Activated naive CD4-positive, alpha-beta T cell treated with anti-CD3 and anti-CD28 coated beads for 36 hours (primary cell): ENCODE measurements at regions not wholly inside any gene's neighbourhood (a gene's known extent, or its start where the extent isn't known, plus 50 kb on each side); places are given as distances from the start of the nearest gene placed in this dataset.
"Not testable (repeated sequence)": the region's sequence is repeated elsewhere in the genome, so short reads cannot be mapped to it uniquely, and the experiment has no call there.

Experiments
- CTCF ChIA-PET: fragments of 350-600 bp; sonication (Branson Sonifier 250); formaldehyde crosslinking; loops from one replicate; lab custom pipeline; 2021; ENCODE audit warnings: antibody characterized with exemption; lab: Charles Lee
- DNase-seq: peaks from one replicate; pipeline ENCODE4 v3.0.0-alpha.2; 2020
- H3K27ac Mint-ChIP-seq: one replicate; pipeline ENCODE4 v1.8.0; 2021; ENCODE audit warnings: mild to moderate bottlenecking, mixed read lengths
- H3K27me3 Mint-ChIP-seq: one replicate; pipeline ENCODE4 v1.8.0; 2021; ENCODE audit warnings: low read depth, mixed read lengths
- H3K36me3 Mint-ChIP-seq: one replicate; pipeline ENCODE4 v1.8.0; 2021; ENCODE audit warnings: low read depth, mixed read lengths
- H3K4me1 Mint-ChIP-seq: one replicate; pipeline ENCODE4 v1.8.0; 2021; ENCODE audit warnings: low read depth, mixed read lengths
- H3K4me3 Mint-ChIP-seq: one replicate; pipeline ENCODE4 v1.8.0; 2021; ENCODE audit warnings: mild to moderate bottlenecking, moderate library complexity, mixed read lengths
- H3K9me3 Mint-ChIP-seq: one replicate; pipeline ENCODE4 v1.8.0; 2021; ENCODE audit warnings: mixed read lengths
- intact Hi-C: fragments of 100-400 bp; cut with micrococcal nuclease; formaldehyde crosslinking; loops from one replicate; pipeline ENCODE4 v1.15.1; 2023

DNA sequence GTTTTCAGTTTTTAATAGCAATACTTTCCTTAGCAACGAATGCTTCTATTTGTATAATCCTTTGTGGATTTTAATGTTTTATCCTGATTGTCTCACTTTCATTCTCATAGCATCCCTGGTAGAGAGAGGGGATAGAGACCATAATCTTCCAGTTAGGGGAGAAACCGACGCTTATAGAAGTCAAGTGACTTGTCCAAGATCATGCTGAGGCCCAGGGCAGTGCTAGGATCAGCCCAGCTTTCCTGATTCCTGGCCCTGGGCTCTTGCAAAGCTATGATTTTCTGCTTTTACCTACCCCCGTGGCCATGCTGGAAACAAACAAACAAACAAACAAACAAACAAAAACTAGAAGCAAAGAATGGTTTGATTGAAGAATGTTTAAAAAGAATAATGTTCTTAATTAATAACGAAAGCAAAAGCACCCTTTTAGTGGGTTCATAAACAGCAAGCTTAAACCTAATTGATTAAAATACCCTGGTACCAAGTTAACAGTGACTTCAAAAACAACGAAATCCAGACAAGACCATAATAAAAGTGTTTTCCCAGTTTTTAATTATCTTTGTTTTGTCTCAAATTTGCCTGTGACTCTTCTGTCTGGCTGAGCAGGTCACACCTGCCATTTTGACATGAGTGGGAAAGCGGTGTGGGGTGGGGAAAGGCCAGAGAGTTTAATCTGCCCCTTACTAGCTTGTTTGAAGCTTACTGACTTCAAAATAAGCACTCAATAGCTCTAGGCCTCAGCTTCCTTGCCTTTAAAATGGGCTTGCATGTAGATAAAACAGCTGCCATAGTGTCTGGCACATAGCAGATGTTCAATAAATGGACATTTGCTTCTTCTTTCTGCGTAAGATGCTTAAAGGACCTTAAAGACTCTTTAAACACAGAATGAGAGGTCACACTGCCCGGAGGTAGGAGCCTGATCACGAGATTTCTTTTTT, 116.6 kb upstream of the MYCN start:
- H3K27ac Mint-ChIP-seq = no peak overlapping the region
- H3K4me1 Mint-ChIP-seq = no peaks in the 10 kb centered on the region
- H3K4me3 Mint-ChIP-seq = no peak overlapping the region
- DNase-seq = no peak
- H3K9me3 Mint-ChIP-seq = no peaks in the 10 kb centered on the region
- peaks cover 11% of the 10 kb centered on the region for H3K27me3 Mint-ChIP-seq
- CTCF ChIA-PET = no interaction called here
- intact Hi-C loops = no loop called here
- no peaks in the 10 kb centered on the region for H3K36me3 Mint-ChIP-seq

DNA sequence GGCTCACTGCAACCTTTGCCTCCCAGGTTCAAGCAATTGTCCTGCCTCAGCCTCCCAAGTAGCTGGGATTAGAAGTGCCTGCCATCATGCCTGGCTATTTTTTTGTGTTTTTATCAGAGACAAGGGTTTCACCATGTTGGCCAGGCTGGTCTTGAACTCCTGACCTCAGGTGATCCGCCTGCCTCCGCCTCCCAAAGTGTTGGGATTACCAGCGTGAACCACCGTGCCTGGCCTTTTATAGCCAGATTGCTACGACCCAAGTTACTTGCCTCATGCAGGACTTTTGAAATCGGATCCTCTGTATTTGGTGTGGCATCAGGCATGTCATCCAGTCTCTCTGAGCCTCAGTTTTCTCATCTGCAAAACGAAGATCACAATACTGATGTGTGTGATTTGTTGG, 115.9 kb upstream of the MYCN start:
- H3K36me3 Mint-ChIP-seq, H3K9me3 Mint-ChIP-seq, H3K27me3 Mint-ChIP-seq, H3K27ac Mint-ChIP-seq, CTCF ChIA-PET, intact Hi-C loops, H3K4me3 Mint-ChIP-seq, DNase-seq, H3K4me1 Mint-ChIP-seq: not testable (repeated sequence)

DNA sequence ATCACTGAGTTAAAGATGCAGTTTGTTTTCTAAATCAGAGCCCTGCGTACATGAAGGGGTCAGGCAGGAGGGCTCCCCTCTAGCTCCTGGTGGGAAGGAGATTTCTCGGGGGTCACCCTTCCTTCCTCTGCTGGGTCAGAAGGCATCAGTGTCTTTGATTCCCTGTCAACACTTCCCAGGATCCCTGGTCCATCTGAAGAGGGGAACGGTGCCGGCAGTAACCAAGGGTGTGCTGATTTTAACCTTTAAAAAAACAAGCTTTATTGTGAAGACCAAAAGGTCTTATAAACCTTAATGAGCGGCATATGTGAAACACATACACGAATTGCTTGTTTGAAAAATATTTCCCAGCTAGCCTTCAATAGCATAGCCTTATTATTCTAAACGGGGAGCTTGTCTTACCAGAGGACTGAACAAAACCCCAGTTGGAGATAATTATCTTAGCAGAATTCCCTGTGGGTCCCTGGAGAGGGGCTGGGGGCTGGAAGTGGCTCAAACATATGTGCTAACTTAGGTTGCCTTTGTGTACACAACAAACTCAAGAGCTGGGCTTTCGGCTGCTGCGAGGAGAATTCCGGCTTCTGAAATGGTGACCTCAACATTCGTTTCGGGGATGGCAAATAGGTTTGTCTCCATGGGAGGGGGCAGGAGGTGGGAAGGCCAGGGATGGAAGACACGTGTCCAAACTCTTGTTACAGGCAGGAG, 114.9 kb upstream of the MYCN start:
- no peak overlapping the region for H3K4me3 Mint-ChIP-seq
- H3K27ac Mint-ChIP-seq = no peak overlapping the region
- H3K36me3 Mint-ChIP-seq = no peaks in the 10 kb centered on the region
- no peaks in the 10 kb centered on the region for H3K4me1 Mint-ChIP-seq
- no peaks in the 10 kb centered on the region for H3K27me3 Mint-ChIP-seq
- no peak for DNase-seq
- CTCF ChIA-PET = no interaction called here
- no peaks in the 10 kb centered on the region for H3K9me3 Mint-ChIP-seq
- intact Hi-C loops = no loop called here

DNA sequence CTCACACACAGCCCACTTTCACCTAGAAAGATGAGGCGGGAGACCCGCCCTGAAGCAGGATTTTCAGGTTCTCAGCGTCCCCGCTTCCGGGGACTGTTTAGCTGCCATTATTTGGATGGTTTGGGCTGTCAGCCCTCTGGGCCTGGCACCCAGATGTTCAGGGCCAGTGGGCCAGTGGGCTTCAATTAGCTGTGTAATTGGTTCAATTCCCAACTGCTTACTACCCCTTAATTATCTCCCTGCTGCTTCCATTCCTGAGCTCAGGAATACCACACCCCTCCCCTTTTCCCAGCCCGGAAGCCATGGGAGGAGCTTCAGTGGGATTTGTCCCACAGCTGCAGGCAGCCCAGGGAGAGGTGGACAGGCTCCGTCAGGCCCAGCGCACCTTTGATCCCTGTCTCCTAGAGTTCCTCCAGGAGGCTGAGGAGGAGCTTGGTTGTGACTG, 114.1 kb upstream of the MYCN start:
- intact Hi-C loops = no loop called here
- Mint-ChIP-seq H3K27me3 (no peaks in the 10 kb centered on the region), H3K4me1 (no peaks in the 10 kb centered on the region), H3K36me3 (no peaks in the 10 kb centered on the region), H3K27ac (no peak overlapping the region), H3K9me3 (no peaks in the 10 kb centered on the region), H3K4me3 (no peak overlapping the region)
- no peak for DNase-seq
- CTCF ChIA-PET = no interaction called here

DNA sequence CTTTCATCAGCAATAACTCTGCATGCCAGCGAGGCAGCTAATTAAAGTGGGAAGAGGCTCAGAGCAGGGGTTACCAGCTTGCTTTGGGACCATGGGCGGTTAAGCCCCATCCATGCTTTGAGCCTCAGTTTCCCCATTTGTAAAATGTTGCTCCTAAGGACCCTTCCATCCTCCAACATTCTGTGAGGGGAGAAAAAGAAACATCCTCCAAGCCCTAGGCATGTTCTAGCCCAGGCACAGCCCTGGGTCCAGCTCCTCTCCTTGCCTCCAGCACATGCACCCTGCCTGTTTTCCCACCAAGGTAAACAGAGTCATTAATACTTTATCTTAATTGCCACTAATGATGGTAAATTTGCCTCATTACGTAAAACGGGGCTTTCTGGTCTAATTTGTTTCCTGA, 113.3 kb upstream of the MYCN start:
- CTCF ChIA-PET = no interaction called here
- Mint-ChIP-seq H3K9me3 (no peaks in the 10 kb centered on the region), H3K27ac (no peak overlapping the region), H3K27me3 (no peaks in the 10 kb centered on the region), H3K4me3 (no peak overlapping the region), H3K4me1 (no peaks in the 10 kb centered on the region), H3K36me3 (no peaks in the 10 kb centered on the region)
- intact Hi-C loops = no loop called here
- DNase-seq = no peak

DNA sequence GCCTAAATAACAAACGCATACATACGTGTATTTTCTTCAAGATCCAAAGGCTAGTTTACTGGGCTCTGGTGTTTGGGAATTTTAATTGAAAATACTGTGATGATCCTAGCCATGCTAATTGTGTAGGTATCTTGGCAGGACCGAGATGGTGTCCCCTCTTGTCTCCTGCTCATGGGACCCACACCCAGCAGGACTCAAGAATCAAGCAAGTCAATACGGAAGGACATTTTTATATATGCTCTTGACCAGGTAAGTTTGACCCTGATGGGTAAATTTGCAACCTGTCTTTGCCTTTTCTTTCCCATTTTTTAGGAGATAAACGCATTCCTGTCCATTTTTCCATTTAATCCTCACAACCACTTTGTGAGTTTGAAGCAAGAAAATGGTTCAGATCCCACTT, 111.8 kb upstream of the MYCN start:
- no peaks in the 10 kb centered on the region for H3K36me3 Mint-ChIP-seq
- no peak for DNase-seq
- intact Hi-C loops = no loop called here
- CTCF ChIA-PET = no interaction called here
- H3K4me3 Mint-ChIP-seq = no peak overlapping the region
- no peaks in the 10 kb centered on the region for H3K4me1 Mint-ChIP-seq
- H3K9me3 Mint-ChIP-seq = no peaks in the 10 kb centered on the region
- H3K27me3 Mint-ChIP-seq = no peaks in the 10 kb centered on the region
- no peak overlapping the region for H3K27ac Mint-ChIP-seq

DNA sequence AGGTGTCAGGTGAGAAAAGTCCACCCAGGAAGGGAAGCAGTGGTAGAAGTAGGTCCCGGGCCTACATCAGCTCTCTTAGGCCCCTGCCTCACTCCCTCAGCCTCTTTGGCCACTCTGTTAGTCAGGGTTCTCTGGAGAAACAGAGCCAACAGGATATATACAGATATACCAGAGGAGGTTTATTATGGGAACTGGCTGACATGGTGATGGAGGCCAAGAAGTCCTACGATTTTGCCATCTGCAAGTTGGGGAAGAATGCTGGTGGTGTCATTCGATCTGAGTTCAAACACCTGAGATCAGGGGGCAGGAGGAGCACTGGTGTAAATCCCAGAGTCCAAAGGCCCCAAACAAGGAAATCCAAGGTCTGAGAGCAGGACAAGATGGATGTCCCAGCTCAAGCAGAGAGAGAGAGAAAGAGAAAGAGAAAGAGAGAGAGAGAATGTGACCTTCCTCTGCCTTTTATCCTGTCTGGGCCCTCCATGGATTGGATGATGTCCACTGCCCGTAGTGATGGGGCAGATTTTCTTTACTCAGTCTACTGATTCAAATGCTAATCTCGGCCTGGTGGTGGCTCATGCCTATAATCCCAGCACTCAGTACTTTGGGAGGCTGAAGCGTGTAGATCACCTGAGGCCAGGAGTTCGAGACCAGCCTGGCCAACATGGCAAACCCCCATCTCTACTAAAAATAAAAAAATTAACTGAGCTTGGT, 111.1 kb upstream of the MYCN start:
- Mint-ChIP-seq H3K27ac (no peak overlapping the region), H3K27me3 (no peaks in the 10 kb centered on the region)
- CTCF ChIA-PET = no interaction called here

DNA sequence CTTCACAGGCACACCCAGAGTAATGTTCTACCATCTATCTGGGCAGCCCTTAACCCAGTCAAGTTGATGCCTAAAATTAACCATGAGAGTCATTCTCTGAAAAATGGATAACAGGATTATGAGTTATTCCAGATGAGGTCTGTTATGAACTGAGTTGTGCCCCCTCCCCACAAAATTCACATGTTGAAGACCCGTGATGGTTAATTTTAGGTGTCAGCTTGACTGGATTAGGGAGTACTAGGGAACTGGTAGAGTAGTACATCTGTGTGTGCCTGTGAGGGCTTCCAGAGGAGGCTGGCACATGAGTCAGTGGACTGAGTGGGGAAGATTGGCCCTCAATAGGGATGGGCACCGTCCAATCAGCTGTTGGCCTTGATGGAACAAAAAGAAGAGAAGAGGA, 110.4 kb upstream of the MYCN start:
- CTCF ChIA-PET = interaction anchor here (1.5 kb wide), 1 partner anchor 15 kb away, joined by 3 read pairs; no protein-coding TSS in a partner anchor
- no peak overlapping the region for H3K4me3 Mint-ChIP-seq
- no peak overlapping the region for H3K27ac Mint-ChIP-seq
- H3K9me3 Mint-ChIP-seq = no peaks in the 10 kb centered on the region
- intact Hi-C loops = no loop called here
- no peaks in the 10 kb centered on the region for H3K36me3 Mint-ChIP-seq
- H3K27me3 Mint-ChIP-seq = no peaks in the 10 kb centered on the region
- no peak for DNase-seq
- H3K4me1 Mint-ChIP-seq = no peaks in the 10 kb centered on the region

More for the DNA sequence above, 111.1 kb upstream of the MYCN start:
- no peaks in the 10 kb centered on the region for H3K9me3 Mint-ChIP-seq
- no peaks in the 10 kb centered on the region for H3K36me3 Mint-ChIP-seq
- no peaks in the 10 kb centered on the region for H3K4me1 Mint-ChIP-seq
- H3K4me3 Mint-ChIP-seq = no peak overlapping the region
- intact Hi-C loops = no loop called here
- DNase-seq = no peak

DNA sequence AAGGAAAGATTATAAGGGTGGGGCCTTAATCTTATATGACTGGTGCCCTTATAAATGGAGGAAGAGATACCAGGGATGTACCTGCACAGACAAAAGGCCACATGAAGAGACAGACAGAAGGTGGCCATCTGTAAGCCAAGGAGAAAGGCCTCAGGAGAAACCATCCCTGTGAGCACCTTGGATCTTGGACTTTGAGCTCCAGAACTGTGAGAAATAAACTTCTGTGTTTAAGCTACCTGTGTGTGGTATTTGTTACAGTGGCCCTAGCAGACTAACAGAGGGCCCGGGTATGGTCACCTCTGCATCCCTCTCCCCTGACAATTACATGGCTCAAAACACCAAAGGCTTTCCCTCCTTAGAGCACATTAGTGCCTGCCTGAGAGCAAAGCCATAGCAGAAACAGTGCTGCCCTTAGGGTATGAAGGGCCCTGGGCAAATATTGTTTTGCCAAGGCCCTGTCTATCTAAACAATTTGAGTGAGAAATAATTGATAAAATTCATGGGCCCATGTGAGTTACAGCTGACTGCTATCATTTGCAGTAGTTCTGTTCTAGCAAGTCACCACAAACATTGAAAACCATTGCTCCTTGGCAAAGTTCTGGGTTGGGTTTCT, 109.3 kb upstream of the MYCN start:
- H3K36me3 Mint-ChIP-seq = no peaks in the 10 kb centered on the region
- H3K27me3 Mint-ChIP-seq = no peaks in the 10 kb centered on the region
- CTCF ChIA-PET = interaction anchor here (1.5 kb wide), 1 partner anchor 14 kb away, joined by 3 read pairs; no protein-coding TSS in a partner anchor
- H3K27ac Mint-ChIP-seq = no peak overlapping the region
- no peak overlapping the region for H3K4me3 Mint-ChIP-seq
- no peaks in the 10 kb centered on the region for H3K4me1 Mint-ChIP-seq
- H3K9me3 Mint-ChIP-seq = no peaks in the 10 kb centered on the region
- no peak for DNase-seq
- intact Hi-C loops = no loop called here

DNA sequence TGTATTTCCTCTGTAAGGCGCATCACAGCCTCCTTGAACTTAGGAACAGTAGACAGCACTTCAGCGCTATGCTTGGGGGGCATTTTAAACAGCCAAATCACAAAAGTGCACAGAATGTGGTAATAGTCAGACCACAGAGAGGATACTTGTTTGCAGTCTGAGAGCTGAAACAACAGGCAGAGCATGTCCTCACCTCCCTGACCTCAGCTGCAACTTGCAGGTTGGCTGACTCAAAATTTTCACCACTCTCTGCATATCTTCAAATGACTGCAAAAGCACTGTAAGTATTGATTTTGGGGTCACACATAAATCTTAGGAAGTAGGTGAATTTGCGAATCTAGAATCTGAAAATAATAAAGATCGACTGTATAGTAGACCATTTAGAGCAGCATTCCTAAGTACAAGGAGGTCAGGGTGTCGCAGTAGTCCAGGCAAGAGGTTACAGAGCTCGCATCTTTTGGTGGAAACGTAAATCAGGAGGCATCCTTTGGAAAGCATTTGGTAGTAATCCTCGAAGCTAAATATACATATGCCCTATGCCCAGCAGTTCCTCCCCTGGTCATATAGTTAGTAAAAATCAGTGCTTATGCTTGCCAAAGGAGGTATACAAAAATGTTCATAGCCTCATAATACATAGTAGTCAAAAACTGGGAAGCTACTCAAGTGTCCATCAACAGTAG, 108.2 kb upstream of the MYCN start:
- Mint-ChIP-seq H3K27me3 (no peaks in the 10 kb centered on the region), H3K4me1 (no peaks in the 10 kb centered on the region), H3K27ac (no peak overlapping the region), H3K4me3 (no peak overlapping the region), H3K9me3 (no peaks in the 10 kb centered on the region), H3K36me3 (no peaks in the 10 kb centered on the region)
- intact Hi-C loops = no loop called here
- DNase-seq = no peak
- CTCF ChIA-PET = no interaction called here

DNA sequence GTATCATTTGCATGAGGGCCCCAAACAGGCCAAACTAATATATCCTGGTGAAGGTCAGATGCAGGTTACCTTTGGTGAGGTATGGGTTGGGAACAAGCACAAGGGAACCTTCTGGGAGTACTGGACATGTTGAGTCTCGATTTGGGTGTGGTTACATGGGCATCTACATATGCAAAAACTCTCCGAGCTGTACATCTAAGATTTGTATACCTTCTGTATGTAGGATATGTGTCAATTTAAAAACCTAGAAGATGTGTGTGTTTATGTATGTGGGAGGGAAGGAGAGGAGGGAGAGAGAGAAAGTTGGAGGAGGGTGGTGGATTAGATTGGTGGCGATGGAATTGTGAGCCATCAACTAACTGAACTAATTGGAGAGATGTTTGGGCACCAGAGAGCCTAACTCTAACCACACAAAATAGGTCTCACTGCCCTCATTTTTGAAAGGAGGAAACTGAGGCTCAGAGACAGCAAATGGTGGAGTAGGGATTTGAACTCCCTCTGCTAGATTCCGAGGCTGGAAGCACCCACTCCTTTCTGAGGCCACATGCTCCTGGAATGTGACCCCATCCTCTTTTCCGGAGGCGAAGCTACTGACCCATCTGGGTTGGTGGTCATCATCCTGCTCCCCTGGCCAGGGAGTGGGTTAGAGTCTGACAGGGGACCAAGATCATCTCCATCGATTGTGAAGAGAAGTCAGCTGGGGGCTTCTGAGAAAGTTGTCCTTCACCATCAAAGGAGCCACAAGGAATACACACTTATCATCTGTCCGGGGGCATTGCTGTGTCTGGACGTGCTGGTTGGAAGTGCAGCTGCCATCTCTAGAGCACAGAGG, 107.3 kb upstream of the MYCN start:
- CTCF ChIA-PET = no interaction called here
- no peaks in the 10 kb centered on the region for H3K4me1 Mint-ChIP-seq
- no peaks in the 10 kb centered on the region for H3K27me3 Mint-ChIP-seq
- H3K4me3 Mint-ChIP-seq = no peak overlapping the region
- intact Hi-C loops = no loop called here
- DNase-seq = no peak
- no peaks in the 10 kb centered on the region for H3K9me3 Mint-ChIP-seq
- H3K36me3 Mint-ChIP-seq = no peaks in the 10 kb centered on the region
- no peak overlapping the region for H3K27ac Mint-ChIP-seq
